Lower leg skin (tissue), 4 donors: ENCODE measurements at regions not wholly inside any gene's neighbourhood (a gene's known extent, or its start where the extent isn't known, plus 50 kb on each side); places are given as distances from the start of the nearest gene placed in this dataset.

Experiments
- DNase-seq, 2 donors: peaks; one replicate each; pipeline ENCODE4 v3.0.0-alpha.2; 2019; ENCODE audit warnings: low spot score in 2 of 2
- H3K4me3 ChIP-seq: fragments of 200-600 bp; sonication (generic); 2 replicates; pipeline ENCODE4 v1.5.1; 2017; ENCODE audit warnings: mild to moderate bottlenecking, low read depth; ENCODE audit not compliant: poor library complexity, severe bottlenecking
- POLR2A ChIP-seq, 2 donors: fragments of 450-650 bp; IDR thresholded peaks; one replicate each; pipeline ENCODE4 v1.6.1; 2016 to 2017; ENCODE audit warnings: antibody characterized with exemption in 2 of 2, mild to moderate bottlenecking in 1 of 2, moderate library complexity in 1 of 2
- WGBS, 2 donors: methylation state at CpG; one replicate each; pipeline ENCODE4 v1.1.5; 2018; 5-methylcytosine and 5-hydroxymethylcytosine counted together
- intact Hi-C: fragments of 100-400 bp; cut with DNase I; formaldehyde crosslinking; loops from one replicate; pipeline ENCODE4 v1.15.0; 2023; ENCODE audit warnings: low total_unique reads
- TF ChIP-seq, protein P1 (sequence below), 3 donors: fragments of 450-650 bp; IDR thresholded peaks; one replicate each; pipeline ENCODE4 v1.5.1; 2016; ENCODE audit warnings: antibody characterized with exemption in 3 of 3, mild to moderate bottlenecking in 3 of 3, moderate library complexity in 2 of 3

DNA sequence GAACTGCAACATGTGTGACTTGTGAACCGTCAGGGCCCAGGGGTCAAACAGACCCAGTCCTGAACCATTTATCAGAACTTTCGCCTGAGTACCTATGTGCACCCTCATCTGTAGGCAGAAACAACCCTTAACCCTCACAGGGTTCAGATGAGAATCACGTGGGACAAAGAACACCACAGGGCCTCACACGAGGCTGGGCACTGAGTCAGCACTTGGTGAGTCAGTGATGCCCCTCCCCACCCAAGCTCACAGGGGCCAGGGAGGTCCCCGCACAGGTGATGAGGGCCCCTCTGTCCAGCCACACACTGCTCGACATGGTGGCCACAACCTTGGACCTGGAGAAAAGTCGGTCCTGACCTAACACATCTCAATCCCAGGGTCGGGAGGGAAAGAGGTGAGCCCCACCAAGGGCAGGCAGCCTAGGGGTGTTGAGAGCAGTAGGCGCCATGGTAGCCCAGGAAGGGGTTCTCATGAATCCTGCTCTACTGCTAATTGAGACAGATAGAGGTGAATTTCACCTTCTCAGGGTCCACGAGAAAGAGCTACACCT lies 176.4 kb downstream of the SHANK2 start:
- intact Hi-C loops, result no loop called here
- 74 to 83% methylated on average over 10 of the region's 10 CpGs for WGBS, 2 donors
- TF ChIP-seq, protein P1, sequence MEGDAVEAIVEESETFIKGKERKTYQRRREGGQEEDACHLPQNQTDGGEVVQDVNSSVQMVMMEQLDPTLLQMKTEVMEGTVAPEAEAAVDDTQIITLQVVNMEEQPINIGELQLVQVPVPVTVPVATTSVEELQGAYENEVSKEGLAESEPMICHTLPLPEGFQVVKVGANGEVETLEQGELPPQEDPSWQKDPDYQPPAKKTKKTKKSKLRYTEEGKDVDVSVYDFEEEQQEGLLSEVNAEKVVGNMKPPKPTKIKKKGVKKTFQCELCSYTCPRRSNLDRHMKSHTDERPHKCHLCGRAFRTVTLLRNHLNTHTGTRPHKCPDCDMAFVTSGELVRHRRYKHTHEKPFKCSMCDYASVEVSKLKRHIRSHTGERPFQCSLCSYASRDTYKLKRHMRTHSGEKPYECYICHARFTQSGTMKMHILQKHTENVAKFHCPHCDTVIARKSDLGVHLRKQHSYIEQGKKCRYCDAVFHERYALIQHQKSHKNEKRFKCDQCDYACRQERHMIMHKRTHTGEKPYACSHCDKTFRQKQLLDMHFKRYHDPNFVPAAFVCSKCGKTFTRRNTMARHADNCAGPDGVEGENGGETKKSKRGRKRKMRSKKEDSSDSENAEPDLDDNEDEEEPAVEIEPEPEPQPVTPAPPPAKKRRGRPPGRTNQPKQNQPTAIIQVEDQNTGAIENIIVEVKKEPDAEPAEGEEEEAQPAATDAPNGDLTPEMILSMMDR (IDR thresholded peaks at IDR 0.05), result no peak
- TF ChIP-seq POLR2A (IDR thresholded peaks at IDR 0.05), result no peak
- H3K4me3 ChIP-seq, result no peak overlapping the region
- DNase-seq, result no peak

DNA sequence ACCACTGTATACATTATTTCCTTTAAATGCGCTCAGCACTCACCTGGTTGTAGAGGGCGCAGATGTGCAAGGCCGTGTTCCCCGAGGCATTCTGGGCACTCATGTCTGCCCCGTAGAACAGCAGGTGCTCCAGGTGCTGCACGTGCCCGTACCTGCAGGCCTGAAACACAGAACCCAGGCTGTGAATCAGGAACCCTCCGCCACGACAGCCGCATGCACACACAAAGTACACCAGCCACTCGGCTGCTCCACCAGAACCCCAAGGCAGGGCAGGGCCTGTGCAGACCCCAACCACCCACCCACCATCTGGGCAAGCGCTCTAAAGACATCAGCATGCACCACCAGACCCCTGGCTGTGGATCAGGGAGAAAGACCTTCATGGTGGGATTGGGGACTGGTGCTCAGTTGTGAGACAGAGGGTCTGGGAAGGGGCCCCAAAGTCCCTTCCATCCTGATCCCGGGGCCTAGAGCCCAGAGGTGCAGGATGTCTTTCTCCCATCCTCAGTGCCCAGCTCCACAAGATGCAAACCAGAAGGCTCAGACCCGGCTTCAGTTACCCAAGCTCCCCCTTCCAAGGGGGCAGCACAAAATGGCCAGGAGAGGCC lies 177.2 kb downstream of the SHANK2 start:
- no peak overlapping the region for H3K4me3 ChIP-seq
- 87 to 89% methylated on average over 9 to 14 of the region's 14 CpGs for WGBS, 2 donors
- no peak for DNase-seq
- intact Hi-C loops, result no loop called here
- TF ChIP-seq, protein P1 (IDR thresholded peaks at IDR 0.05), result no peak
- TF ChIP-seq POLR2A (IDR thresholded peaks at IDR 0.05), result no peak

DNA sequence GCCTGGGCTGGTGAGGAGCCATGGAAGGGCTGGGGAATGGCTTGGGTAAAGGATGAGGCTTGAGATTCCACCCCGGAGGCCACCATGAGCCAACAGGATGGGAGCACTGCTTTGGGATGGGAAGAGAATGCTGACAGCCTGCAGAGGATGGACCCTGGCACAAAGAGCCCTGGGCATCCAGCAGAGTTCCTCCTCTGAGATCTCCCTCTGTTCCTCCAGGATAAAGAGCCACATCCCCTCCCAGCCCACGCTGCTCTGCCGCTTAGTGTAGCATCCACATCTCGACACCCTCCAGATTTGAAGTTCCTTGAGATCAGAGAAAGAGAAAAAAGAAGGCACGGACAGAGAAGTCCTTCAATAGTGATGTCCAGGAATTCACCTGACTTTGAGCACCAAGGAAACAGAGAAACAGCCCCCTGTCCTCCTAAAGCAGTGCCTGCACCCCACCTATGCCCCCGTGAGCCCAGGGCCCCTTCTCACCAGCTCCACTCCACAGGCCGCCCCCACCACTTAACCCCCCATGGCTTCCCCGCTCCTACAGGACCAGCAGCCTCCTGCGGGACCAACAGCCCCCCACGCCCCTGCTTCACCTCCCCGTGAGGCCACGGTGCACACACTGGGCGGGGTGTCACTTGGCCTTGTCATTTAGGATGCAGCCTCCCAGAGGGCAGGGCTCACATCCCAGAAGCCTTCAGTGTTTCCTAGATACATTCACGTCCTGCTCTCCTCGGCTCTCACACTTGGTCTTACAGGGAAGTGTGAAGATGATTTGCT lies 180.5 kb downstream of the SHANK2 start:
- intact Hi-C loops, result no loop called here

DNA sequence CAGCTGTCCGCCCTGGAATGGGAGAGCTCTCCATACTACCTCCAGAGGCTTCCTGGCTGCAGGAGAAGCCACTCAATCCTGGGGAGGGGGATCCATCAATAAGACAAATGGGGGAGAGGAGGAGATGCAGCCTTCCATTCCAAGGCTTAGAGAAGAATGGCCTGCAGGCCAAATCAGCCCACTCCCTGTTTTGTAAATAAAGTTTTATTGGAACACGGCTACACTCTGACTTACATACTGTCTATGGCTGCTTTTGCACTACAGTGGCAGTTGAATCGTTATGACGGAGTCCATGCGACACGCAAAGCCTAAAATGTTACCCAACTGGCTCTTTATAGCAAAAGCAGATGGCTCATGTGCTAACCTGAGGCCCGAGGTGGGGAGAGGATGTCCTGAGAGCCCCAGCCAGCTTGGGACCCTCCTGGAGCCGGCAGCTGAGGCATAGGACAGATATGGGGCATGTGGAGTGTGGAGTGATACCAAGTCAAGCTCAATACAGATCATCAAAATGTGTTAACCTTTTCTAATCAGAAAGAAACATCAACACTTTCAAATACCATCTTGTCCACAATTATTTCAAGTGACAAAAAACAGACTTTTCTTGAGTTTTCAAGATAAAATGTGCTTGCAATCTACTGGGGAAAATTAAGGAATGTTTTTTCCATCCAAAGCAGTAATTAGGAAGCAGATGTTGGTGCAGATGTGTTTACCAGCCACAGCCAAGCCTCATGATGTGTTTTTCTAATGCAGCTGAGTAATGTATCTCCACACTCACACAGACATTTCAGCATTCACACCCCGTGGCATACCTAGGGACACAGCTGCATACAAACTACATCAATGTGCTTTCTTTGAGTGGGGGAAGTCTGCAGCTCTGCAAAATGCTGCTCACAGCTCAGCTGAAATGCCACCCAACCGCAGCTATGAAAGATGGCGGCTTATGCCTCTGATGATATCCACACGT lies 181.6 kb downstream of the SHANK2 start:
- no peak for DNase-seq
- WGBS, 2 donors, result 71 to 72% methylated on average over 12 of the region's 12 CpGs
- TF ChIP-seq, protein P1 (IDR thresholded peaks at IDR 0.05), result no peak
- TF ChIP-seq POLR2A (IDR thresholded peaks at IDR 0.05), result no peak
- no peak overlapping the region for H3K4me3 ChIP-seq
- intact Hi-C loops, result no loop called here

More for the DNA sequence above, 180.5 kb downstream of the SHANK2 start:
- WGBS, 2 donors, result 83 to 86% methylated on average over 15 of the region's 15 CpGs
- TF ChIP-seq POLR2A (IDR thresholded peaks at IDR 0.05), result no peak
- TF ChIP-seq, protein P1 (IDR thresholded peaks at IDR 0.05), result no peak
- no peak for DNase-seq
- H3K4me3 ChIP-seq, result no peak overlapping the region

DNA sequence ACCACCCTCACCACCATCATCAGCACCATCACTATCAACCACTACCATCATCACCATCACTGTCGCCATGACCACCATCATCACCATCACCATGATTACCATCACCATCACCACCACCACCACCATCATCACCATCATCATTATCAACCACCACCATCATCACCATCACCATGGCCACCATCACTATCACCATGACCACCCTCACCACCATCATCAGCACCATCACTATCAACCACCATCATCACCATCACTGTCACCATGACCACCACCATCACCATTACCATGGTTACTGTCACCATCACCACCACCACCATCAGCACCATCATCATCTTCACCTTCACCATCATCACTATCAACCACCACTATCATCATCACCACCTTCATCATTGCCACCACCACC lies 183.4 kb downstream of the SHANK2 start:
- no peak overlapping the region for H3K4me3 ChIP-seq
- DNase-seq, result no peak
- no peak for TF ChIP-seq POLR2A (IDR thresholded peaks at IDR 0.05)
- TF ChIP-seq, protein P1 (IDR thresholded peaks at IDR 0.05), result no peak
- WGBS, 2 donors, result 85 to 88% methylated on average over 1 of the region's 1 CpG
- intact Hi-C loops, result no loop called here
